ENCODE measurements at regions not wholly inside any gene's neighbourhood (a gene's known extent, or its start where the extent isn't known, plus 50 kb on each side); places are given as distances from the start of the nearest gene placed in this dataset.

DNA sequence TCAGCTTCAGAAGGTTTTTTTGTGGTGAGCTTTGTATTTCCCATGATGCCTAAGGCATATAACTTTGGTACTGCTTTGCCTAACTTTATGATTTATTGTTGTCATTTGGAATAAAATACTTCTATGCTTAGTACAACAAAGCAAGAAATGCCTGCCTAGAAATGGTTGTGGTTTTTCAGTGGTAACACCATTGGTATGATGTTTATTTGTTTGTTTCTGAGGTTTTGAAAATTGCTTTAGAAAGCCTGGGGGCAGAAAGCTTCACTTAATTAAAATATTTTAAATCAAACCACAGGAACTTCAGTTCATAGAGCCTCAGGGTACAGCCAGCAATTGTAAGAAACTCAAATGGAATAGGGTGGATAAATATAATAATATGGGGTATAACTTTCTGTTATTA, 351.2 kb upstream of the MAP3K7 start:
- H3K9me3 ChIP-seq (replicated peaks) = no peaks in the 10 kb centered on the region
- H3K4me1 ChIP-seq = peaks cover 19% of the 10 kb centered on the region; the same call in 1 of the 2 replicates
- H3K4me3 ChIP-seq = no peak overlapping the region
- H3K36me3 ChIP-seq = no peaks in the 10 kb centered on the region
- H3K27ac ChIP-seq = no peak overlapping the region
- peak in 1 of 2 experiments; percentile 26 for DNase-seq
- no peaks in the 10 kb centered on the region for H3K27me3 ChIP-seq

DNA sequence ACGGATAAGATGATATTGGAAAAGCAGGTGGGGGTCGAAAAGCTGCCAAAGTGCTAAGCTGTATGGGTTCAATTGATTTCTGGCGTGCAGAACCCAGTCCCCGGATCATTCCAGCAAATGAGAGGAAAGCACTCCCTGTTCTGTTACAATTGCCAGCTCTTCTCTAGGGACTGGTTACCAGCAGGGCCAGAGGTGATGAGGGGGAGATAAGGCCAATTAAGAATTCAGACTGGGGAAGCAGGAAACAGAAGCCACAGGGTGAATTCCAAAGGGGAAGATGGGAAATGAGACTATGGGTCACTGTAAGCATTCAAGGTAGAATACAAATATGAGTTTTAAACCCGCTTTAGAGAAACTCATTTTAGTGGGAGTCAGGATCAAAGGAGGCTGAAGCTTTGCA, 349.4 kb upstream of the MAP3K7 start:
- Histone ChIP-seq H3K27ac (no peak overlapping the region), H3K4me1 (peaks cover 16% of the 10 kb centered on the region; the same call in 1 of the 2 replicates), H3K27me3 (no peaks in the 10 kb centered on the region), H3K9me3 (replicated peaks) (no peaks in the 10 kb centered on the region), H3K36me3 (no peaks in the 10 kb centered on the region), H3K4me3 (no peak overlapping the region)
- DNase-seq = no peak

DNA sequence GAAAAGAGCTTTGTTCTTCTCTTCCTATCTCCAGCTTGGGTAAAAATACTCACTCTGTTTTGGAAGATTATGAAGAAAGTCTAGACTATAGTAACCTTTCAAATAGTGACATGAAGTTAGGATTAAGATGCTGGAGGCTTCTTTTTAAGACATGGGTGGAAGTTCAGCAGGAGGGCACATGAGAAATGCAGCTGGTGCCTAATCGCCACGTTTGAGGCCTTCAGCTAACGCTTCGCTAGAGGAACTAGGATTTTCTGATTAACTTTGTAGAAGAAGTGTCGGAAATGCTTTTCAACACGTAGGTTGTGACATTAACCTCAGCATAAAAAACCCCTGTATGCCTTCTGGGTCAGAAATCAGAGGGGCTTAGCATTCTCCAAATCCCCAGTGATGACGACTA, 348.1 kb upstream of the MAP3K7 start:
- Histone ChIP-seq H3K9me3 (replicated peaks) (no peaks in the 10 kb centered on the region), H3K36me3 (no peaks in the 10 kb centered on the region), H3K4me3 (no peak overlapping the region), H3K27ac (no peak overlapping the region), H3K27me3 (no peaks in the 10 kb centered on the region), H3K4me1 (peaks cover 5% of the 10 kb centered on the region; the same call in 1 of the 2 replicates)
- no peak for DNase-seq

DNA sequence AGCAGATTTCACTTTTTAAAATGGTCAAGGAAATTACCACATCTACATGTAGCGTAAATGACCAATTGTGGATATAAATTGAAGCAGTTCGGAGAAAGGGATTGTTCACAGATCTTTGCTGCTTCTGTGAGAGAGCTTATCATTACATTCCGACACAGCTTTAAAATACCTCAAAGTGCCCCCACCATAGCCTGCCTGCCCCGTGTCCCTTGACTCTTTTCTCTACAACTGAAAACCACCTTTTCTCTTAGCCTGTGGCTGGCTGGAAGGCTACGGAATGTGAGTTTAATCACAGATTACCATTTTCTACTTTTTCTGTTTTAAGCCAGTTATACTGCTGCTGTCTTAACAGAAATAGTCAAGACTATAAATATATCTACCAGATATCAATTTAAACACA, 347.2 kb upstream of the MAP3K7 start:
- no peaks in the 10 kb centered on the region for H3K27me3 ChIP-seq
- no peaks in the 10 kb centered on the region for H3K36me3 ChIP-seq
- no peaks in the 10 kb centered on the region for H3K9me3 ChIP-seq (replicated peaks)
- no peaks in the 10 kb centered on the region; the same call in 1 of the 2 replicates for H3K4me1 ChIP-seq
- H3K4me3 ChIP-seq = no peak overlapping the region
- H3K27ac ChIP-seq = no peak overlapping the region
- no peak for DNase-seq

DNA sequence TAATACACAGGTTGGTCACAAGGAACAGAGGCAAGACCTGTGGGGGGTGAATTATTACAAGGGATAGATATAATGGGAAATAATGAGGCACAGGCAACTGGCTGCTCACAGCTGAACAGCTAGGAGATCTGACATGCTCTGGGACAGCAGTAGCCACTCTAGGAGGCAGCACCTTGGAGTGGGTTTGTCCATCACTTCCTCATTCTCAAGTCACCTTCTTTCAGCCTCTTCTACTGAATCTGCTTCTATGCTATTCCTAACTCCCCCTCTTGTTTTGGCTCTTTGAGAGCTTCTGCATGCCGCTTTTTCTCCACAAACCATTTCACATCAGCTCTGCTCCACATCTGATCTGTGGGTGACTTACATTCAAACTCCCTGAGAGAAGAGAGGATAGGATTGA, 345.5 kb upstream of the MAP3K7 start:
- H3K36me3 ChIP-seq = no peaks in the 10 kb centered on the region
- H3K4me1 ChIP-seq = no peaks in the 10 kb centered on the region
- H3K27me3 ChIP-seq = no peaks in the 10 kb centered on the region
- no peak overlapping the region for H3K27ac ChIP-seq
- no peaks in the 10 kb centered on the region for H3K9me3 ChIP-seq (replicated peaks)
- DNase-seq = no peak
- H3K4me3 ChIP-seq = no peak overlapping the region

DNA sequence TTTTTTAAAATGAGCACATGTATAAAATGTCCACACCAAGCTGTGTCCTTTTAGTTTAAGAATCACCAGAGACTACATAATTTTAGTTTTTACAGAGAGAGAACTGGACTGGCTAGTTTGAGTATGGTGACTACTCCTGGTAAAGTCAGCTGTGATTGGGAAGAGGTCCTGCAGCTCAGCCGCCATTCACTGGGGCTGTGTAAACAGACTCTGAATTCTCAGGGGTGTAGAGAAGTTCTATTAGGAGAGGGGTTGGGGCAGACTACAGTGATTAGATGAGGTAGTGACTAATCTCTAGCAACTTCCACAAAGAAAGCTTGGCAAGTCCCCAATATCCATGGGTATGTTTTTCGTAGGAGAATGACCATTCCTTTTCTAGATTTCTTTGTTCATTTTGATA, 341.2 kb upstream of the MAP3K7 start:
- Histone ChIP-seq H3K4me1 (no peaks in the 10 kb centered on the region), H3K36me3 (no peaks in the 10 kb centered on the region), H3K9me3 (replicated peaks) (no peaks in the 10 kb centered on the region), H3K27ac (no peak overlapping the region), H3K27me3 (no peaks in the 10 kb centered on the region), H3K4me3 (no peak overlapping the region)
- no peak for DNase-seq

DNA sequence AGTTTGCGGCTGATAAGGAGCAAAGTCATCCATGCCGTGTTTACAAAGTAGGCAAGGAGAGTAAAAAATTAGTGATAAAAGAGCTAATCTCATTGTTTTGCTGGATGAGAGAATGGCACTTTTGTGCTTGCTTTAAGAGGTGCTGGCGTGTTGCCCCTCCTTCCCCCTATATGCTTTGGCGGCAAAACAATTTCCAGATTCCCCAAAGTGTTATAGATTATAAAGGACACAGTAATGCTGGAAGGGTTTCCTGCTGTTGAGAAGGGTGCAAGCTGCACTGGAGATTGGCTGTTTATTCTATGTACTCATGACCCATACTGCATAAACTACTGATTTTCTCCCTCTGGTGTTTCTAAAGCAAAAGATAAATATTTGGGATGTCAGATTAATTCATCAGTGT, 338.9 kb upstream of the MAP3K7 start:
- Histone ChIP-seq H3K4me3 (no peak overlapping the region), H3K27ac (no peak overlapping the region), H3K36me3 (no peaks in the 10 kb centered on the region), H3K4me1 (no peaks in the 10 kb centered on the region), H3K27me3 (no peaks in the 10 kb centered on the region), H3K9me3 (replicated peaks) (no peaks in the 10 kb centered on the region)
- no peak for DNase-seq

DNA sequence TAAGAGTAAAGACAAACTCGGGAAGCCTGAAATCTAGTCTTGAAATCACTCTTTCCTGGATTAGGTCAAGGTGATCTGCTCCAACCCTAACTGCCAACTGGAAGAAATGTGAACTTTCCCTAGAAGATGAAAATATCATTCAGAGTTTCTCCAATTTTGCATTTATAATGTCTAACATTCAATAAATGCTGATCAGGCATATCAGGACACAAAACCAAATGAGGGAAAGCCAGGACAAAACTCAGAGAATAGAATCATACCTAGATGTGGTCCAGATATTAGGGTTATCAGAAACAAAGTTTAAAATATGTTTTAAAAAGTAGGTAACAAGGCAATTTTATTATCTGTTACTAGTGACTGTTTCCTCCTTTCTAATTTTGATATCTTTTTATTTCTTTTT, 335.5 kb upstream of the MAP3K7 start:
- Histone ChIP-seq H3K4me3 (no peak overlapping the region), H3K27ac (no peak overlapping the region), H3K27me3 (no peaks in the 10 kb centered on the region), H3K4me1 (no peaks in the 10 kb centered on the region), H3K36me3 (0 out of 2 replicates have a peak, but pooled peaks cover 3% of the 10 kb centered on the region), H3K9me3 (replicated peaks) (no peaks in the 10 kb centered on the region)
- no peak for DNase-seq

DNA sequence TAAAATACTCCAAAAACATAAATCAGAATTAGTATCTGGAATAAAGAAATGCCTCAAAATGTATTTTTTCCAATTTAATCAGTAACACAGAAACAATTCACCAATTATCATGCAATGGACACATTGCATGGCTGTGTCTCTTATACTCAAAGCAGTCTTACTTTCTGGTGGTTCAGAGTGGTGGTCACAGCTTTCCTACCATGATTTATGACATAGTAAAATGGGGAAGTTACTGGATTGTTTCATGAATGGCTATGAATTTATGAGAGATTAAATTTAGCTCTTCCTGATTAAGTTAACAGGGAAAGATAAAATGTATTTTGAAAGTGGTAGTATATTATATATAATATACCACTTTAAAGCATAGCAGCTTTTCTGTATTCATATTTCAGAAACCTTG, 331.5 kb upstream of the MAP3K7 start:
- H3K27ac ChIP-seq = no peak overlapping the region
- H3K4me1 ChIP-seq = no peaks in the 10 kb centered on the region
- no peaks in the 10 kb centered on the region for H3K27me3 ChIP-seq
- H3K36me3 ChIP-seq = 0 out of 2 replicates have a peak, but pooled peaks cover 3% of the 10 kb centered on the region
- DNase-seq = no peak
- H3K9me3 ChIP-seq (replicated peaks) = 0 out of 2 replicates have a peak, but pooled peaks cover 4% of the 10 kb centered on the region
- H3K4me3 ChIP-seq = no peak overlapping the region

DNA sequence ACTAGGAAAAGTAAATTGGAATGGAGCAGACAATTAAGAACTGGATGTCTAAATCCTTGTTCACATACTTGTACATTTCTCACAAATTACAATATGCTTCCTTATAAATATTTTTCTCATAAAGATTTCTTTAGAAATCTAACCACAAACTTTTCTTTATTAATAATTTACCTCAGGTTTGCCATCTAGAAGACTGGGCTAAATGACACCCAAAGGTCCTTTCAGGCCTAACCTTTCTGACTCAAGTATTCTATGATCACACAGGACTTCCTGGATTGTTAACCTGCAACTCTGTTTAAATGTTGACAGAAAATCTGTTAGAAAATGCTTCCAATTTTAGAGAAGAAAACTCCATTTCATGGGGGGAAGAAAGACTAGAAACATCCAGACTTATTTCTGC, 330.5 kb upstream of the MAP3K7 start:
- no peak overlapping the region for H3K27ac ChIP-seq
- H3K36me3 ChIP-seq = 0 out of 2 replicates have a peak, but pooled peaks cover 3% of the 10 kb centered on the region
- no peak for DNase-seq
- H3K27me3 ChIP-seq = no peaks in the 10 kb centered on the region
- H3K4me3 ChIP-seq = no peak overlapping the region
- no peaks in the 10 kb centered on the region for H3K4me1 ChIP-seq
- H3K9me3 ChIP-seq (replicated peaks) = 0 out of 2 replicates have a peak, but pooled peaks cover 4% of the 10 kb centered on the region

DNA sequence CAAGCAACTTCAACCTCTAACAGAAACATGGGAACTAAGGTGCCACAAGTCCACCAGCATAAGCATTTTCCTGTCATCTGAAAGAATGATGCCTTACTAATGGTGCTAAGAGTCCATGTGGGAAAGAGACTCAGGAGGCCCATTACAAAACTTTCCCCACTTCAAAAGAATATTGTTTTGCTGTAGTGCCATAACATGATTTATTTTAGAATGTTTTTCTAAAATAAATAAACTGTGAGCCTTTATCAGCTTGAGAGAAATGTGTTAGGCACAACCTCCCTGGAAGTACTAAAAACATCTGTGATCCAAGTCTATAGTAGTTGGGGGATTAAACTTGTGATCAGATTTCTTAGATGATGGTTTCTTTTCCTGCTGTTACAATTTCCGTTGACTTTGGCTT, 330.1 kb upstream of the MAP3K7 start:
- no peak overlapping the region for H3K27ac ChIP-seq
- H3K27me3 ChIP-seq = no peaks in the 10 kb centered on the region
- 0 out of 2 replicates have a peak, but pooled peaks cover 3% of the 10 kb centered on the region for H3K36me3 ChIP-seq
- no peak for DNase-seq
- no peak overlapping the region for H3K4me3 ChIP-seq
- H3K9me3 ChIP-seq (replicated peaks) = 0 out of 2 replicates have a peak, but pooled peaks cover 4% of the 10 kb centered on the region
- H3K4me1 ChIP-seq = no peaks in the 10 kb centered on the region

DNA sequence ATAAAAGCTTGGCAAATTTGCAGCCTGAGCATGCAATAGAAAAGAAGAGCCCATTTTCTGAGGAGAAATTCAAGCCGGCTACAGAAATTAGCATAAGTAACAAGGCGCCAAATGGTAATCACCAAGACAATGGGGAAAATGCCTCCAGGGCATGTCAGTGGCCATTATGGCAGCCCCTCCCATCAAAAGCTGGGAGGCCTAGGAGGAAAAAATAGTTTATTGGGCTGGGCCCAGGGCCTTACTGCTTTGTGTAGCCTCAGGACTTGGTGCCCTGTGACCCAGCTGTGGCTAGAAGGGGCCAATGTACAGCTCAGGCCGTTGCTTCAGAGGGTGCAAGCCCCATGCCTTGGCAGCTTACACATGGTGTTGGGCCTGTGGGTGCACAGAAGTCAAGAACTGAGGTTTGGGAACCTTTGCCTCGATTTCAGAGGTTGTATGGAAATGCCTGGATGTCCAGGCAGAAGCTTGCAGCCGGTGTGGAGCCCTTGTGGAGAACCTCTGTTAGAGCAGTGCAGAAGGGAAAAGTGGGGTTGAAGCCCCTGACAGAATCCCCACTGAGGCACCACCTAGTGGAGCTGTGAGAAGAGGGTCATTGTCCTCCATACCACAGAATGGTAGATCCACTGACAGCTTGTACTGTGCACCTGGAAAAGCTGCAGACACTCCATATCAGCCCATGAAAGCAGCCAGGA, 328.5 kb upstream of the MAP3K7 start:
- no peak for DNase-seq
- H3K36me3 ChIP-seq = 0 out of 2 replicates have a peak, but pooled peaks cover 3% of the 10 kb centered on the region
- H3K27me3 ChIP-seq = no peaks in the 10 kb centered on the region
- H3K9me3 ChIP-seq (replicated peaks) = 0 out of 2 replicates have a peak, but pooled peaks cover 4% of the 10 kb centered on the region
- no peaks in the 10 kb centered on the region for H3K4me1 ChIP-seq
- H3K27ac ChIP-seq = no peak overlapping the region
- H3K4me3 ChIP-seq = no peak overlapping the region

DNA sequence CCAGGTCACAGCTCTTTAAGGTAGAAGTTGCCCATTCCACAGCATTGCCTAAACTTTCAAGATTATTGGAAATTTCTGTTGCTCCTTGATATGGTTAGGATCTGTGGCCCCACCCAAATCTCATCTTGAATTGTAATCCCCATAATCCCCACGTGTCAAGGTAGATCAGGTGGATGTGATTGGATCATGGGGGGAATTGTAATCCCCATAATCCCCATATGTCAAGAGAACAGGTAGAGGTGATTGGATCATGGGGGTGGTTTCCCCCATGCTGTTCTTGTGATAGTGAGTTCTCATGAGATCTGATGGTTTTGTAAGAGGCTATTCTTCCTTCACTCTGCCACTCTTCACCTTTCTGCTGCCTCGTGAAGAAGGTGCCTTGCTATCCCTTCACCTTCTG, 327.4 kb upstream of the MAP3K7 start:
- no peaks in the 10 kb centered on the region for H3K4me1 ChIP-seq
- 0 out of 2 replicates have a peak, but pooled peaks cover 4% of the 10 kb centered on the region for H3K9me3 ChIP-seq (replicated peaks)
- no peak overlapping the region for H3K27ac ChIP-seq

DNA sequence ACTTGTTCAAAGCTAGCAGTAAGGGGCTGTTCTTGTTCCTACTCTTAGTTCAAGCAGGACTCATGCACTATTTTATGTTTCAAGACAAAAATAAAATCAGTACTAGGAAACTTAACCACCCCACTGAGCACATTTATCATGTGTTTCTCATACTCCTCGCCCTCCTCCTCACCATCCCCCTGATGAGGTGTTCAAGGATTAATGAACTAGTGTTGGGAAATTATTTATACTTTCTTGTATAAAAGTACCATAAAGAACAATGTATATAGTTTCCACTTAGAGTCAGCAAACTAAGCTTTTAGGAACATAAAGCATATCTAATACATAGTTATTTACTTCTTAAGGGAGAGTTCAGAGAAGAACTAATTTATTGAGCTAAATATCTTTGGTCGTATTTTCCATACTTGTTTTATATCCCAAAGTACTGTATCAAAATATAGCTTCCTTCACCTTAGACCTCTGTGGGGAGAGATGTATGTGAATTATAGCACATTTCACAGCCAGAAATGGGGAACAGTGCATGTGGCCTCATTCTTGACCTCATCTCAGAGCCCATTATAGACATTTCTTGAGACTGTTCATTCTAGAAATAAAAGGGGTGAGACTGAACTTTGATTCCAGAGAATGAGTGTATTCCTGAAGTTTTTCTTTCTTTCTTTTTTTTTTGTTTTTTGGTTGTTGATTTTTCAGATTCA, 326.5 kb upstream of the MAP3K7 start:
- no peak overlapping the region for H3K27ac ChIP-seq
- H3K9me3 ChIP-seq (replicated peaks) = 0 out of 2 replicates have a peak, but pooled peaks cover 4% of the 10 kb centered on the region
- no peak overlapping the region for H3K4me3 ChIP-seq
- 0 out of 2 replicates have a peak, but pooled peaks cover 3% of the 10 kb centered on the region for H3K36me3 ChIP-seq
- H3K4me1 ChIP-seq = no peaks in the 10 kb centered on the region
- no peaks in the 10 kb centered on the region for H3K27me3 ChIP-seq
- no peak for DNase-seq

More for the DNA sequence above, 327.4 kb upstream of the MAP3K7 start:
- Histone ChIP-seq H3K27me3 (no peaks in the 10 kb centered on the region), H3K36me3 (0 out of 2 replicates have a peak, but pooled peaks cover 3% of the 10 kb centered on the region), H3K4me3 (no peak overlapping the region)
- DNase-seq = no peak

DNA sequence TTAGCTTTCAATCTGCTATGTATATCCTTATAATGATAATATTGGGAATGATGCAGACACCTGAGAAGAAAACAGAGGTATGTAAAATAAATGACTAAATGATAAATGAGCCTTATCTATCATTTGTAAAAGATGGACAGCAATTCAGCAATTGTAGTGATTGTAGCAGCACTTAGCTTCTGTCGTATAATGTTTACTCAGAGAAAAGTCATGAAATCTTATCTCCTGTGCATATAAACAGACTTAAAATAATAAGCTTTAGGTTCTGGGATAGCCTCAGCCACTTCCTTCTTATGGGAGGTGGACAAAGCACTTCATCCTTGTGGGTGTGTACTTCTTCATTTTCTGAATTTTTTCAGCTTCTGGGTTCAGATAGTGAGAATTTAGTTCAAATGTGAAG, 324.8 kb upstream of the MAP3K7 start:
- Histone ChIP-seq H3K27ac (no peak overlapping the region), H3K4me1 (no peaks in the 10 kb centered on the region), H3K9me3 (replicated peaks) (0 out of 2 replicates have a peak, but pooled peaks cover 2% of the 10 kb centered on the region), H3K4me3 (no peak overlapping the region), H3K36me3 (no peaks in the 10 kb centered on the region), H3K27me3 (no peaks in the 10 kb centered on the region)
- DNase-seq = no peak
